ENCODE measurements at regions not wholly inside any gene's neighbourhood (a gene's known extent, or its start where the extent isn't known, plus 50 kb on each side); places are given as distances from the start of the nearest gene placed in this dataset.

GRCh38 chr5:96129276-96129675 lies 167.6 kb upstream of the ELL2 start:
- no peaks in the 10 kb centered on the region for H3K9me3 ChIP-seq (ENCODE audit: insufficient read depth, low read depth)
- TF ChIP-seq, protein P1, sequence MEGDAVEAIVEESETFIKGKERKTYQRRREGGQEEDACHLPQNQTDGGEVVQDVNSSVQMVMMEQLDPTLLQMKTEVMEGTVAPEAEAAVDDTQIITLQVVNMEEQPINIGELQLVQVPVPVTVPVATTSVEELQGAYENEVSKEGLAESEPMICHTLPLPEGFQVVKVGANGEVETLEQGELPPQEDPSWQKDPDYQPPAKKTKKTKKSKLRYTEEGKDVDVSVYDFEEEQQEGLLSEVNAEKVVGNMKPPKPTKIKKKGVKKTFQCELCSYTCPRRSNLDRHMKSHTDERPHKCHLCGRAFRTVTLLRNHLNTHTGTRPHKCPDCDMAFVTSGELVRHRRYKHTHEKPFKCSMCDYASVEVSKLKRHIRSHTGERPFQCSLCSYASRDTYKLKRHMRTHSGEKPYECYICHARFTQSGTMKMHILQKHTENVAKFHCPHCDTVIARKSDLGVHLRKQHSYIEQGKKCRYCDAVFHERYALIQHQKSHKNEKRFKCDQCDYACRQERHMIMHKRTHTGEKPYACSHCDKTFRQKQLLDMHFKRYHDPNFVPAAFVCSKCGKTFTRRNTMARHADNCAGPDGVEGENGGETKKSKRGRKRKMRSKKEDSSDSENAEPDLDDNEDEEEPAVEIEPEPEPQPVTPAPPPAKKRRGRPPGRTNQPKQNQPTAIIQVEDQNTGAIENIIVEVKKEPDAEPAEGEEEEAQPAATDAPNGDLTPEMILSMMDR (conservative IDR thresholded peaks at IDR 0.05), result no peak
- no peak for TF ChIP-seq EZH2 (IDR thresholded peaks at IDR 0.05; ENCODE audit: low read depth)
- H3K27ac ChIP-seq, result no peak overlapping the region
- no peak overlapping the region for H3K4me3 ChIP-seq
- H3K4me1 ChIP-seq (replicated peaks; ENCODE audit: insufficient read depth), result no peaks in the 10 kb centered on the region
- no peak overlapping the region for H2AFZ ChIP-seq
- CTCF ChIA-PET, result no interaction called here
- no peaks in the 10 kb centered on the region for H4K20me1 ChIP-seq (ENCODE audit: insufficient read depth)
- H3K9me2 ChIP-seq (ENCODE audit: insufficient read depth), result no peaks in the 10 kb centered on the region
- no TSS peak for BruUV-seq (replicated peaks)
- no peak overlapping the region for H3K4me2 ChIP-seq
- POLR2A ChIA-PET (ENCODE audit: unreplicated experiment), result no interaction called here
- no peaks in the 10 kb centered on the region for H3K36me3 ChIP-seq (ENCODE audit: low read depth)
- intact Hi-C loops (cut with micrococcal nuclease; ENCODE audit: unreplicated experiment), result no loop called here
- DNase-seq, result no peak
- no peaks in the 10 kb centered on the region for H3K27me3 ChIP-seq (ENCODE audit: insufficient read depth, low read depth)
- H3K79me2 ChIP-seq (ENCODE audit: low read depth), result no peaks in the 10 kb centered on the region
- H3F3A ChIP-seq (ENCODE audit: insufficient read depth, low read depth), result no peaks in the 10 kb centered on the region

GRCh38 chr5:96128204-96128864 lies 166.7 kb upstream of the ELL2 start:
- Histone ChIP-seq H3K9me3 (ENCODE audit: insufficient read depth, low read depth) (no peaks in the 10 kb centered on the region), H3K4me1 (replicated peaks; ENCODE audit: insufficient read depth) (no peaks in the 10 kb centered on the region), H3K36me3 (ENCODE audit: low read depth) (no peaks in the 10 kb centered on the region), H3K79me2 (ENCODE audit: low read depth) (no peaks in the 10 kb centered on the region), H4K20me1 (ENCODE audit: insufficient read depth) (no peaks in the 10 kb centered on the region), H3K27ac (no peak overlapping the region), H2AFZ (no peak overlapping the region), H3K27me3 (ENCODE audit: insufficient read depth, low read depth) (no peaks in the 10 kb centered on the region), H3K9me2 (ENCODE audit: insufficient read depth) (peaks cover under 1% of the 10 kb centered on the region; the same call in 1 of the 2 replicates), H3F3A (ENCODE audit: insufficient read depth, low read depth) (no peaks in the 10 kb centered on the region), H3K4me2 (no peak overlapping the region), H3K4me3 (no peak overlapping the region)
- intact Hi-C loops (cut with micrococcal nuclease; ENCODE audit: unreplicated experiment), result no loop called here
- POLR2A ChIA-PET (ENCODE audit: unreplicated experiment), result no interaction called here
- no TSS peak for BruUV-seq (replicated peaks)
- CTCF ChIA-PET, result no interaction called here
- DNase-seq, result no peak
- TF ChIP-seq, protein P1 (conservative IDR thresholded peaks at IDR 0.05), result no peak
- TF ChIP-seq EZH2 (IDR thresholded peaks at IDR 0.05; ENCODE audit: low read depth), result no peak

DNA sequence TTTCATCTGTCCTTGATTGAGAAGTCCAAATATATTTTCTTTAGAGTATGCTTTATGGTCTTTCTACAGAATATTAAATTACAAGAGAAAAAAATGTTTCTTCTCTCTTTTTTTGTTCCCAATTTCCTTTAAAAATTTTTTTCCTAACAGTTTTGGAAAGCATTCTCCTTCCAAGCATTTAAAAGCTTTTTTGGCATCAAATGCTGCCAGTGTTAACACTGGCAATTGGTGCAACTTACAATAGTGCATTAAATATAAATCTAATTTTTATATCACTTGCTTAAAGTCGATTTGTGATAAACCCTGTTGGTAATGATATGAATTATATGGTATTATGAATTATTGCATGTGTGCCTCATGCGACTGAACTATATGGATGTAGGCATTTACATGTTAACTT lies 165.9 kb upstream of the ELL2 start:
- H3F3A ChIP-seq (ENCODE audit: insufficient read depth, low read depth), result no peaks in the 10 kb centered on the region
- no peaks in the 10 kb centered on the region for H3K27me3 ChIP-seq (ENCODE audit: insufficient read depth, low read depth)
- CTCF ChIA-PET, result no interaction called here
- no peak overlapping the region for H2AFZ ChIP-seq
- H3K4me2 ChIP-seq, result no peak overlapping the region
- DNase-seq, result no peak
- H3K4me3 ChIP-seq, result no peak overlapping the region
- no peak for TF ChIP-seq EZH2 (IDR thresholded peaks at IDR 0.05; ENCODE audit: low read depth)
- TF ChIP-seq, protein P1 (conservative IDR thresholded peaks at IDR 0.05), result no peak
- H3K27ac ChIP-seq, result no peak overlapping the region
- H3K36me3 ChIP-seq (ENCODE audit: low read depth), result no peaks in the 10 kb centered on the region
- peaks cover 4% of the 10 kb centered on the region; the same call in 1 of the 2 replicates for H3K9me2 ChIP-seq (ENCODE audit: insufficient read depth)
- H3K9me3 ChIP-seq (ENCODE audit: insufficient read depth, low read depth), result no peaks in the 10 kb centered on the region
- POLR2A ChIA-PET (ENCODE audit: unreplicated experiment), result no interaction called here
- no TSS peak for BruUV-seq (replicated peaks)
- H3K79me2 ChIP-seq (ENCODE audit: low read depth), result no peaks in the 10 kb centered on the region
- intact Hi-C loops (cut with micrococcal nuclease; ENCODE audit: unreplicated experiment), result no loop called here
- no peaks in the 10 kb centered on the region for H4K20me1 ChIP-seq (ENCODE audit: insufficient read depth)
- H3K4me1 ChIP-seq (replicated peaks; ENCODE audit: insufficient read depth), result no peaks in the 10 kb centered on the region
